ENCODE measurements at regions not wholly inside any gene's neighbourhood (a gene's known extent, or its start where the extent isn't known, plus 50 kb on each side); places are given as distances from the start of the nearest gene placed in this dataset.
"Not testable (repeated sequence)": the region's sequence is repeated elsewhere in the genome, so short reads cannot be mapped to it uniquely, and the experiment has no call there.

- not testable (repeated sequence) for TF ChIP-seq TAF1 (IDR thresholded peaks at IDR 0.05; ENCODE audit: low read depth); EZH2 (IDR thresholded peaks at IDR 0.05; ENCODE audit: borderline replicate concordance, insufficient read depth, low read length, poor library complexity, severe bottlenecking); SMC3 (conservative IDR thresholded peaks at IDR 0.05; ENCODE audit: poor library complexity)
Measured at GRCh38 chr2:134062235-134062634, 191.6 kb upstream of the MGAT5 start.
